Right ventricle myocardium superior (tissue), 1 donor: ENCODE measurements at regions not wholly inside any gene's neighbourhood (a gene's known extent, or its start where the extent isn't known, plus 50 kb on each side); places are given as distances from the start of the nearest gene placed in this dataset.
A peak's percentile ranks its signal among the peaks of the same experiment; 100 is the strongest.
"Not testable (repeated sequence)": the region's sequence is repeated elsewhere in the genome, so short reads cannot be mapped to it uniquely, and the experiment has no call there.

Experiments
- ATAC-seq: fragments of 200-7000 bp; cut with Tn5 transposase; one replicate; pipeline ENCODE4 v1.9.1; 2020; ENCODE audit warnings: mild to moderate bottlenecking; ENCODE audit not compliant: poor library complexity
- DNase-seq: peaks from one replicate; pipeline ENCODE4 v3.0.0-alpha.2; 2020
- intact Hi-C: fragments of 100-400 bp; cut with DNase I; formaldehyde crosslinking; loops from one replicate; pipeline ENCODE4 v1.11.2; 2022
- donor health status: DM: no; HTN: yes; CAD: no; lungs with severe emphysema.

DNA sequence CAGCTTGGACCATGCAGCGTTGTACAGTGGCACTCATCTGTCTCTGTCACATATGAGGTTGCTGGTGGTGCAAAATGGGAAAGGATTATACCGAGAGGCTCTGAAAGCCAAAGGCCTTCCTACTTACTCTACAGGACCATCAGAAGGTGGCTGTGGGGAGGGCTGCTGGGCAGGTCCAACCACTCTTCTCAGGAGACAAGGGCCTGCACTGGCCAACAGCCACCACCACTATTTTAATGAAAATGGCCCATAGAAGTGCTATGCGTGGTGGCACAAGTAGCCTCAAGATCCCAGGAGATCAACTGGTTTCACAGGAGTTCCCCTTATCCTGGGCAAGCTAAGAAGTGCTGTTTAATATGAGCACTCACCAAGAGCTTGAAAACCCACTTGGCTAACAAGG is 52.3 kb downstream of the MRPL57 start:
- DNase-seq (no peak), ATAC-seq (no peak)
- intact Hi-C loops, result no loop called here

DNA sequence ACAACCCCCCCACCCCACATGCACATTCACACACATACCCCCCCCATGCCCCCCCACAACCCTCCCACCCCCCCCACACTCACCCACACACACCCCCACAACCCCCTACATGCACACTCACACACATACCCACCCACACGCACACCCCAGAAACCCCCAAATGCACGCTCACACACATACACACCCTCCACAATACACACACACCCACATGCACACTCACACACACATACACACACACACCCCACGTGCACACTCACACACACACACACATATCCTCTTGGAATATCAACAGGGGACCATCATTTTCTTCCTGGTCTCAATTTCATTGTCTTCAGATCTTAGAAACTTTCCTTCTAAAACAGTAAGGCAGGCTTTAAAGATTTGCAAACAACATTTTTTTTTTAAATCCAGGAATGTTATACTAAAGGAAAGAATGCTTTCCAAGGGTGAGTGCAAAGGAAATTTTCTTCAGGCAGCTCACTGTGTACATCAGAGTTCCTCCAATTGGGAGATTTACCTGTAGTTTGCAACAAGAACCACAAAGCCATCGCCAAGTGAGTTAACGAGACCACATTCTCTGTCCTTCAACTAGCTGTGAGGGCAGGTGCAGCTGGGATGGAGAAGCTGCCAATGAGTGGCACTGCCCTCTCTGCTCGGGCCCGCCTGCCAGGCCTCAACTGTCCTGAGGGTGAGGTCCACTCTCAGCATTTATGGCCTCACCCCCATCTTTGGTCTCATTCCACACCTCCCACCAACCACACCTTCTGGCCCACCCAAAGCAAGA is 53.0 kb downstream of the MRPL57 start:
- intact Hi-C loops, result no loop called here
- ATAC-seq (no peak), DNase-seq (no peak)

DNA sequence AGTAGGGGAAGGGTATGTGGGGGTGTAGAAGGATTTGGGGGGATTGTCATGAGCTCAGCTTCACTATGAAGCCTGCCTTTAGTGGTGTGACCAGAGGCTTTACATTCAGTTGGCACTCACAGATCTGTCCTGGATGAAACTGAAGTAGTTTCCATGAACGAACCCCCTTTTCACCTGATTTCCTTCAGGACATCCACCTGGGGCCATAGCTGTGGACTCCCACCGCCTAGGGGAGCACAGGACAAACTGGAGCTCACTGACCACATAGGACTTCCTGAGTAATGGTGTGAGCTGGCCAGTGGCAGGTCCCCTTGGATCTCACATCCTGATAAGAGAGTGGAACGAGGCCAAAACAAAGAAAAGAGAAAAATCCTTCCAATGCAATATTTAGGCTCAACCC is 54.1 kb downstream of the MRPL57 start:
- ATAC-seq, result no peak
- no peak for DNase-seq
- intact Hi-C loops, result no loop called here

DNA sequence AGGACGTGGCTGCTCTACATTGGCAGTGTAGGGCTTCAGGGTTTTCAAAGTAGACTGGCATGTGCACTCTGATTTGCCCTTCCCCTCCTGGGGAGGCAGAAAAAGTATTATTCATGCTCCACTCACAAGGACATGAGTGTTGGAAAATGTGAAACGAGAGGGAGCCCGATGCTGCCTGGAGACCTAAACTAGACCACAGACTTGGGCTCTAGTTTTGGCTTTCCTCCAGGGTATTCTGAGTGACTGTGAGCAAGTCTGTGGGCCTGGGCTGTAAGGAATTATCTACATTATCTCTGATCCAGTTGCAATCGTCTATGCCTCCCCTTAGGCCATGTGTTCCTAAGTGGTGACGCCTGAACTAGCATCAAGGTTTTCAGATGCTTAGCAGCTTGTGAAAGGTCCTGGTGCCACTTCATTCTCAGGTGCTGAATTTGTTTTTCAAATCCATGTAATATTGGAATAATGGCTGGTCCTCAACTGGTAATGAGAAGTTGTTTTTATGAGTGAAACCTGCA is 55.0 kb downstream of the MRPL57 start:
- no peak for DNase-seq
- intact Hi-C loops, result no loop called here
- ATAC-seq, result no peak

DNA sequence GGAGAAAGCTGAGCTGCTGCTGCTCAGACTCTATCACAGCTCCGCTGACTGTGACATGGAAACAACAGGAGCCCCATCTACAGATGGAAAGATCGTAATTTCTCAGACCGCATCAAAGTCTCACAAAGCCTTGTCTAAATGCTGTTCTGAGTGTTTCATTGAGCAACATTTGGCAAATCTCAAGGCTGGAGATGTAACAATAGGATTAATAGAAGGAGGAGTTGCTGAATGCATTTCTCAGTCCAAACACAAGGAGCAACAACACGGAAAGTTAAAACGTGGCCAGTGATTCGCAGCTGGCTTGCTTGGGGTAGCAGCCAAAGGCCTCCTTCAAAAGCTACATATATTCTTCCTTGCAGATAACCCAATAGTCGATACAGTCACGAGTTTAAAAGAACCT is 55.7 kb downstream of the MRPL57 start:
- DNase-seq, result no peak
- peak; percentile 86 for ATAC-seq
- intact Hi-C loops, result no loop called here

DNA sequence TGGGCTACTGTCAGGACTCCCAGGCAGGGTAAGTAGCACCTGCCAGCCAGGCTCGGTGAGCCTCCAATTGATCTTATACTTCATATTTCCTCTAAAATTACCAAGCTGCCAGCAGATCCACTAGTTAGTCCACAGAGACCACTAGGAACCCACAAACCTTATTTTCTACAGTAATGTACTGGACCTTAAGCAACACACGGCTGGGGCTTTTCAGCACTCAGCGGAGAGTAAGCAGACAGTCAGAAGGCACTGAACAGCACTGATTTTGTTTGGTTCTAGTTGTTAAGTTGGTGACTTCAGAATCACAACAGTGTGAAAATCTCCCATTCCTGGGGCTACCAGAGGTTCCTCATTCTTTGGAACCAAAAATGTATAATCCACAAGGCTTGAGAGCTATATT is 56.1 kb downstream of the MRPL57 start:
- peak; percentile 63 for ATAC-seq
- intact Hi-C loops, result no loop called here
- no peak for DNase-seq

DNA sequence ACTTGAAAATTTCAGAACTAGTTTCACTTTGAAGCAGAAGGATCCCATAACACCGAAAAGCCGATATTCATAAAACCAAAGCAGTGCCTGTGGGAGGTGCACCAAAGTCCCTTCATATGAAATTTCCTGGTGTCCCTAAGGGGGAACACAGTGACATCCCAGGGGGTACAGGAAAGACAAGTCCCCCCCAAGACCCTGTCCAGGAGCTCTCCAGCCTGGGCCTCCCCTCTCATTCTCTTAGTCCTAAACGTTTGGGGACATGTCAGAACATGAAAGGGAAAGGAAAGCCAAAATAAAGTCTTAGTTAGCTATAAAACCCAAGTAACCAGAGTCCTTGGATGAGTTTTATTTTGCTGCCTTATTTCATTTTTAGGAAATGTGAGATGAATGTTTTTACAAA is 56.6 kb downstream of the MRPL57 start:
- intact Hi-C loops, result no loop called here
- DNase-seq (no peak), ATAC-seq (no peak)

DNA sequence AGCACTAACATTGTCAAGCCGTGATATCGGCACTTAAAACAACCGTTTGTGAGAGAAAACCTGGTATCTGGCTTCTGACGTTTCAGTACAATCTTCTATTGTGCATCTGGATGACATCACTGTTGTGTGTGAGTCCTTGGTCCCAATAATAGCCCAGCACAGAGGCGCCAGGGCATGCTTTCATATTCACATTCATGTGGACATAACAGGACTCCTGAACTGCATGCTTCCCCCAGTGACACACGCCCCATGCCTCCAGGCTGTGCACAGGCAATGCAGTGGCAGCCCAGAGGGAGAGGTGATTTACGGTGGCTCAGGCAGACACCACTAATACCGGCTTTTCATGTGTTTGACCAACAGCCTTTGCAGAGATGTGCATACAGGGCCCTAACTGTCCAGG is 58.1 kb downstream of the MRPL57 start:
- DNase-seq (no peak), ATAC-seq (no peak)
- intact Hi-C loops, result no loop called here

DNA sequence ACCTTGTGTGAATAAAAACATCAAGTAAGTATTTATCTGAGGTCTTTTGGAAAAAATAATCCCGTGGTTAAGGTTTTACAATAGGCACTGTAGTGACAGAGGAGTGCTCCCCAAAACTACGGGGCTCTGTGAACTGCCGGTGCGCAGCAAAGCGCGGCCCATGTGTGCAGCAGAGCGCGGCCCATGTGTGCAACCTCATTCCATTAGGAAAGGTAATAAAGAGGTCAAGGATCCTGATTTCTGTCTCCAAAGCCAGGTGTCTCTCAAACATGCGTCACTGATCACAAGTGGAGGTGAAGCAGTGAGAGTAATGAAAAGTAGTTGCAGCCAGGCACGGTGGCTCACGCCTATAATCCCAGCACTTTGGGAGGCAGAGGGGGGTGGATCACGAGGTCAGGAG is 58.7 kb downstream of the MRPL57 start:
- no peak for ATAC-seq
- no peak for DNase-seq
- intact Hi-C loops, result no loop called here

DNA sequence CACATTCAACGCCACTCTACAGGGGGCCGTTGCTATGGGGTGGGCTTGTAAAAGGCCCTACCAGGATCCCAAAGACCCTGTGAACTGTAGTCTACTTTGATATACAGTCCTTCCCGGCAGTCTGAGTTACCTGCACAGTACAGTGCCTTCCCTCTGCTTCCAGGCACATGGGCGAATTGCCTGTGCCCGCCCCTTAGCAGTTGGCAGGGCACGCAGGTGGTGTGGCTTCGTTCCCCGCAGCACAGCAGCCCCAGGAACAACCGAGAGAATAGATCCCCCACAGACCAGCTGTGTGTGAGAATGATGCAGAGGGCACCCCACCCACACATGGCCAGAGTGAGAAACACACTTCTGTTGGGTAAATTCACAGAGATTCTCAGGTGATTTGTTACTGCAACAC is 60.6 kb downstream of the MRPL57 start:
- no peak for ATAC-seq
- intact Hi-C loops, result no loop called here
- no peak for DNase-seq

DNA sequence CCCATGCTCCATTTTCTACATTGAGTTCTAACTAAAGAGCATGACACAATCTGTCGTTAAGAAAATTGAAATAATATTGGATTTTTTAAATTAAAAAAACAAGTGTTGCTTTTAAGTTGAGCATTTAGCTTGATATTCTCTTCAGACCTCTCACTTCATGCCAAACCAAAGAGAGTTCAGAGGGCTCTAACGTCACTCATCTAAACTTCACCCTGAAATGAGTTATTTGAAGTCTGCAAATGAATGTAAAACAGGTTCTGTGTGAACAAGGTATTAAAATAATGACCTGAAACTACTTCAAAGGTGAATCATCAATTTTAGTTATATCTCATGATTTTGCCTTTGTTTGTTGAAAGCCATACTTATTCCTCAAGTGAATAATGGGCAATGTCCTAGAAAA is 61.8 kb downstream of the MRPL57 start:
- no peak for ATAC-seq
- intact Hi-C loops, result no loop called here
- DNase-seq, result no peak

DNA sequence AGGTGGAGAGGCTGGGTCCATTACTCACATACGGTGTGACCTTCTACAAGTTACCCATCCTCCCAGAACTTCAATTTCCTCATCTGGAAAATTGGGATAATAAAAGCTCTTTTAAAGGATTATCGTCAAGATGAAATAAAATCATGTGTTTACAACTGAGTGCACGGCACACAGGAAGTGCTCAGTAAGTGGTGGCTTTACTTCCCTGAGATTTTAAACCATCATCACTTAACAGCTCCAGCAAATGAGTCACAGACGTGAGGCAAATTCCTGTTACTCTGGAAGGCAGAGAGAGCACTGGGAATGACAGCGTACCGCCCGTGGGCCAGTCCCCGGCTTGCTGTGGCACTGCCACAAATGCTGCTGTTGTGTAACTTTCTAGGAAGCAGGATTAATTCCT is 64.1 kb downstream of the MRPL57 start:
- ATAC-seq, result no peak
- intact Hi-C loops, result no loop called here
- no peak for DNase-seq

DNA sequence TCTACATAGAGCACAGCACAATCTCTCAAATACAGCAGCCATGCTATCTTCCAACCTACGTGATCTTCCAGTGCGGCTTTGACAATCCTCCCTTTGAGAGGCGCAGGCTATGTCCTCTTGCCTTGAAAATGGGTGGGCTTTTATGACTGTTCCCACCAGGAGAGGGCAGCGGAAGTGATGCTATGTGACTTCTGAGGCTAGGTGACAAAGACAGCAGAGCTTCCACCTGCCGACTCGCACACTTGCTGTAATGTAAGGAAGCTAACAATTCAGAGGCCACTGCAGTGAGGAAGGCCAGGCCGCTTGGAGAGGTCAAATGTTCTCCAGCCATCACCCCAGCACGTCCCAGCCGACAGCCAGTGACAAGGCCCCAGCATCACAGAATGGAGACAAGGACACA is 65.8 kb downstream of the MRPL57 start:
- intact Hi-C loops, result no loop called here
- no peak for ATAC-seq
- DNase-seq, result no peak

DNA sequence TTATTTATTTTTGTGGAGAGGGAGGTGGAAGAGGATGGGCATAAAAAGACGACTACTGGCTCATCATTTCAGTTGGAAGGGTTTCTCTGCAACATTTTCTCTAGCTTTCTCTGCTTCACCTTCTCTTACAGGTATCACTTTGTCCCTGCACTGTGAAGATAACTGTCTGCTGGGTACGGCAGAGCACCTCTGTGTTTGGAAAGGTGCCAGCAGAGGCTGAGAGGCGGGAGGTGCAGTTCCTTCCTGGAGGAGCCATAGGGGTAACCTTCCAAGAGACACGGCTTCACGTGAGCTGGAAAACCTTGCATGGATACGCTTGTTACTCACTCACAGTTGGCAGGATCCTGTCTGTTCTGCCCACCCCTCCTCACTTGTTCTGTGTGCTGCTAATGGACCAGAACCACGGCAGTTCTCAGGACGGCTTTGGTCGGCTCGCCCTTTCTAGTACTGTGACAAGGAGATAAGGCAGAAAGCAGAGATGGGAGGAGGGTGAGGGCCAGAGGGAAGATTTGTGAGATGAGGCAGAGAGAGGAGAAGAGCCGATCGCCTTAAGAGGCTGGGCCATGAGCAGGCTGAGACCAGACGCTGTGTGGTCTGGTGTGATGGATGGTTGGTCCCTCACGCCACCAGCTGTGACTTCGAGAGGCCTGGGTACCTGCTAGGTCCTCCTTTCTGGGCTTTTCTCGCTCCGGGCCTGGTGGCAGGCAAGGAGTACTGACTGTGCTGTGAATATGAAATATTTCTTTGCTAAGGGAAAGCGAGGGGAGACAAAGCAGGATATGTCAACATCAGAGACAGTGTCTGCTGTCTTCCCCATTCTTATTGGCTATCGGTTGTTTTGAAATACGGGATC is 66.8 kb downstream of the MRPL57 start:
- intact Hi-C loops, result no loop called here
- ATAC-seq, result no peak

DNA sequence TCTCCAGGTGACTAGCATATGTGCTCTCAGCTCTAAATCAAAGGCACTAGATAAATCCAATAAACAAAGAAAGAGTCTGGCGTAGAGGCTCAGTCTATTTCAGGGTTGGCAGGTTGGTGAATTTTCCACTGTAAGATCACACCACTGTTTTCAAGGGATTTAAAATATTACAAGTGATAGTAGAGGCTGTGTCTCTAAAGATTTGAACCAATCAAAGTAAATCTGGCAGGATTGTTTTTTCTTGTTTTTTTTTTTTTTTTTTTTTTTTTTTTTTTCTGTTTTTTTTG is 67.4 kb downstream of the MRPL57 start:
- intact Hi-C loops, DNase-seq: not testable (repeated sequence)
- peak; percentile 25 for ATAC-seq

More for the DNA sequence above, 66.8 kb downstream of the MRPL57 start:
- DNase-seq, result no peak

DNA sequence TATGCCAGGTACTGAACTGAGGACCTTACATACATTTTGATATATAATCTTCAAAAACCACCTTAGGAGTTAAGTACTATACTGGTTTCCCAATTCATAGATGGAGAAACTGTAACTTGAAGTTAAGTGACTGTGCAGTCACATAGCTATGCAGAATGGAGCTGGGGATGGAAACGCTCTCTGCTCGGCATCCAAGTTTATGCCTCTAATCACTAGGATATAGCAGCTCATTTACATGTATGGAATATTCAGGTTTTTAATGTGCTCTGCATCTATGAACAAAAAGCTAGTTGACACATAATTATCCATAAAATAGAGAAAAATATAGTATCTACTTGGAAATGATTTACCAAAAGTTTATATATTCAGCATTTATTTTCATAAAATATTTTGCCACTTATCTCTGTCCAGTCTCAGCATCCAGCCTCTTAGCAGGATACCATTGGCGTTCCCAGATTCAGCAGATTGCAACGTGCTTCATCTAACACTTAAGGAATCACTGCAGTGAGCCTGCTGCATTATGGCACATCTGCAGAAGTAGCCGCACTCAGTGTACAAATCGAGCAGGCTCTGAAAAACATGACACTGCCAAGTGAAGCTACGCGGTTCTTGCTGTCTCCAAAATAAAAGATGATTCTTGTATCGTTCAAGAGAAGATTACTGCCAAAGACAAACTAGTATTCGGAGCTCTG is 70.4 kb downstream of the MRPL57 start:
- intact Hi-C loops, result no loop called here
- DNase-seq (no peak), ATAC-seq (no peak)

DNA sequence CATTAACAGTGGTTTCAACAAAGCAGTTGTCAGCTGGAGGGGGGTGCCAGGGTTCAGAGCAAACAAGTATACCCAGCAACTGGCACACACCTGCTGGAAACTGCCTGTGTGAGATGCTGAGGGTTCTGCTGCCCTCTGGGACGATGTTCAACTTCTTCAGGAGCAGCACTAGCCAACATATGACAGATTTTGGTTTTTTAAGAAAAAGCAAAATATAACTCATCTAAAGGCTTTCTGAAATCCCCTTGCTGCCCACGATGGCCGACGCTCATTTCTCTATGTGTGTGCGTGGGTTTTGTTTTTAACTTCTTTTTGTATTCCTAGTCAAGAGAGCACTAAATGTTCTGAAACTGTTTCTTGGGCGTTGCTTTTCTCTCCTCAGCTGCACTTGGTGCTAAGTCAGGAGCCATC is 79.9 kb downstream of the MRPL57 start:
- ATAC-seq (no peak), DNase-seq (no peak)
- intact Hi-C loops, result no loop called here

DNA sequence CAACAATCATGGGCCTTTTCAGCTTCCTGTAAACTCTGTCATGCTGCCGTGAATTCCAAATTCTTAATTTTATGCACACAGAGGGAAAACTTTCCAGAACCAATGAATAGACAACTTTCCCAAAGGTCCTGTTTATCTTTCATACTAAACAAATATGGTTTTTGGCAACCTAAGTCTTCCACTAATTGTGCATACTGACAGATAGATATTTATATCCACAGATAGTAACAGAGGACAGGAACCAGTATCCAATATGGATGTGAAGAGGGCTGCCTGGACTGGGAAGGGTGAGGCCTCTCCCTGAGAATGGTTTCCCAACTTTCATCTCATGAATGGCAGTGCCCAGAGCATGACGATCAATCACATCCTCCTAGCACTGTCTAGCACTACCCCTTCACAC is 80.4 kb downstream of the MRPL57 start:
- no peak for DNase-seq
- ATAC-seq, result no peak
- intact Hi-C loops, result no loop called here

DNA sequence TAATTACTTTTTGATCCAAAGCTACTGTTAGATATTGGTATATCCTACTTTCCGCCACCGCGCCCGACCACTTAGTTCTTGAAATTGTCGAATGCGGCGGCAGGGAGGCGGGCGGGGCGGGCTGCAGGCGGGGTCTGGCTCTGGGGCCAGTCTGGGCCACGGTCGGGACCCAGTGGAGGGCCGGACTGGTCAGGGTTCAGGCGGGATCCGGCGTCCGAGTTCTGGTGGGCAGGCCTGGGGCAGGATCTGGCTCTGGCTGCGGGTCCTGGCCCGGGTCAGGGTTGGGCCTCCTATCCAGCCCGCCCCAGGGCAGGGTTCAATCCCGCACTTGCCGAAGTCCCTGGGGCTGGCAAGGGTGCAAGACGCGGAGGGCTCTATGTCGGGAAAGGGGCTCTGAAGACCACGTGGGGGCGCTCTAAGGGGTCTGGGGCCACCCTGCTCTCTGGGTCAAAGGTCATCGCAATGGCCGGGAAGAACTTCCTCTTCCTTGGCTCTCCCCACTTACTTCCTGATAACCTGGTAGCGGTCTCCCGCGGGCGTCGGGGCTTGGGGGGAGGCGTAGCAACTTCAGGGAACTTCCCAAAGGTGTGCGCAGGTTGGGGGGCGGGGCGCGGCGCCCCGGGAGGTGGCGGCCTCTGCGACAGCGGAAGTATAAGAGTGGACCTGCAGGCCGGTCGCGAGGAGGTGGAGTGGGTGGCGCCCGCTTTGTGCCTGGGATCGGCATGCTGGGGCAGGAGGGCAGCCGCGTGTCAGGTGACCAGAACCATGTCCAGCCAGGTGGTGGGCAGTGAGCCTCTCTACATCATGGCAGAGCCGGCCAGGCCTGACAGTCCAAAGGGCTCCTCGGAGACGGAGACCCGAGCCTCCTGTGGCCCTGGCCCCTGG is 83.4 kb downstream of the MRPL57 start:
- intact Hi-C loops, result no loop called here
- no peak for ATAC-seq
- DNase-seq, result no peak
